IPS-18a (cell line): ENCODE measurements at regions not wholly inside any gene's neighbourhood (a gene's known extent, or its start where the extent isn't known, plus 50 kb on each side); places are given as distances from the start of the nearest gene placed in this dataset.

Experiments used
- H3K27ac ChIP-seq: one replicate; pipeline ENCODE4 v1.5.1; 2013; ENCODE audit warnings: low read length
- H3K27me3 ChIP-seq: one replicate; pipeline ENCODE4 v1.6.1; 2013; ENCODE audit warnings: mild to moderate bottlenecking, low read length; ENCODE audit not compliant: control insufficient read depth, insufficient read depth
- H3K36me3 ChIP-seq: one replicate; pipeline ENCODE4 v1.6.1; 2013; ENCODE audit warnings: low read depth, low read length; ENCODE audit not compliant: control insufficient read depth
- H3K4me1 ChIP-seq: one replicate; pipeline ENCODE4 v1.6.1; 2013; ENCODE audit warnings: low read depth, low read length; ENCODE audit not compliant: control insufficient read depth
- H3K4me3 ChIP-seq: one replicate; pipeline ENCODE4 v1.5.1; 2013; ENCODE audit warnings: low read length
- H3K9ac ChIP-seq: one replicate; pipeline ENCODE4 v1.6.1; 2013; ENCODE audit warnings: mild to moderate bottlenecking, low read length, moderate library complexity
- H3K9me3 ChIP-seq: one replicate; pipeline ENCODE4 v1.6.1; 2013; ENCODE audit warnings: low read depth, low read length; ENCODE audit not compliant: control insufficient read depth

- Histone ChIP-seq H3K27ac (no peak overlapping the region), H3K4me3 (no peak overlapping the region), H3K9me3 (no peaks in the 10 kb centered on the region), H3K9ac (no peak overlapping the region), H3K36me3 (no peaks in the 10 kb centered on the region), H3K27me3 (no peaks in the 10 kb centered on the region), H3K4me1 (no peaks in the 10 kb centered on the region)
These were observed 993.1 kb upstream of the CNTN5 start for GRCh38 chr11:98027652-98028051.

- H3K9me3 ChIP-seq: no peaks in the 10 kb centered on the region
- H3K36me3 ChIP-seq: no peaks in the 10 kb centered on the region
- no peak overlapping the region for H3K27ac ChIP-seq
- no peaks in the 10 kb centered on the region for H3K27me3 ChIP-seq
- H3K4me1 ChIP-seq: no peaks in the 10 kb centered on the region
- H3K9ac ChIP-seq: no peak overlapping the region
- H3K4me3 ChIP-seq: no peak overlapping the region
These were observed 990.9 kb upstream of the CNTN5 start for GRCh38 chr11:98029832-98030231.

GRCh38 chr11:98036810-98037209 lies 983.9 kb upstream of the CNTN5 start:
- H3K27ac ChIP-seq: no peak overlapping the region
- H3K9ac ChIP-seq: no peak overlapping the region
- no peaks in the 10 kb centered on the region for H3K36me3 ChIP-seq
- H3K4me3 ChIP-seq: no peak overlapping the region
- no peaks in the 10 kb centered on the region for H3K27me3 ChIP-seq
- no peaks in the 10 kb centered on the region for H3K4me1 ChIP-seq
- H3K9me3 ChIP-seq: no peaks in the 10 kb centered on the region

GRCh38 chr11:98040061-98040808 lies 980.5 kb upstream of the CNTN5 start:
- Histone ChIP-seq H3K36me3 (no peaks in the 10 kb centered on the region), H3K4me1 (no peaks in the 10 kb centered on the region), H3K4me3 (no peak overlapping the region), H3K27me3 (no peaks in the 10 kb centered on the region), H3K27ac (no peak overlapping the region), H3K9ac (no peak overlapping the region), H3K9me3 (no peaks in the 10 kb centered on the region)

- H3K27ac ChIP-seq: no peak overlapping the region
- no peak overlapping the region for H3K4me3 ChIP-seq
- no peaks in the 10 kb centered on the region for H3K4me1 ChIP-seq
- H3K27me3 ChIP-seq: no peaks in the 10 kb centered on the region
- no peaks in the 10 kb centered on the region for H3K9me3 ChIP-seq
- H3K36me3 ChIP-seq: no peaks in the 10 kb centered on the region
- no peak overlapping the region for H3K9ac ChIP-seq
These were observed 973.1 kb upstream of the CNTN5 start for GRCh38 chr11:98047647-98048046.

GRCh38 chr11:98053851-98054250 lies 966.9 kb upstream of the CNTN5 start:
- no peaks in the 10 kb centered on the region for H3K4me1 ChIP-seq
- no peak overlapping the region for H3K27ac ChIP-seq
- H3K36me3 ChIP-seq: no peaks in the 10 kb centered on the region
- H3K9me3 ChIP-seq: no peaks in the 10 kb centered on the region
- H3K27me3 ChIP-seq: no peaks in the 10 kb centered on the region
- no peak overlapping the region for H3K9ac ChIP-seq
- no peak overlapping the region for H3K4me3 ChIP-seq

GRCh38 chr11:98056945-98057344 lies 963.8 kb upstream of the CNTN5 start:
- H3K9ac ChIP-seq: no peak overlapping the region
- no peak overlapping the region for H3K4me3 ChIP-seq
- H3K36me3 ChIP-seq: no peaks in the 10 kb centered on the region
- H3K9me3 ChIP-seq: no peaks in the 10 kb centered on the region
- H3K27me3 ChIP-seq: no peaks in the 10 kb centered on the region
- H3K27ac ChIP-seq: no peak overlapping the region
- no peaks in the 10 kb centered on the region for H3K4me1 ChIP-seq

- Histone ChIP-seq H3K9ac (no peak overlapping the region), H3K27me3 (no peaks in the 10 kb centered on the region), H3K36me3 (no peaks in the 10 kb centered on the region), H3K27ac (no peak overlapping the region), H3K9me3 (no peaks in the 10 kb centered on the region), H3K4me1 (no peaks in the 10 kb centered on the region), H3K4me3 (no peak overlapping the region)
These were observed 961.3 kb upstream of the CNTN5 start for GRCh38 chr11:98059488-98059887.

GRCh38 chr11:98060759-98061158 lies 960.0 kb upstream of the CNTN5 start:
- no peaks in the 10 kb centered on the region for H3K4me1 ChIP-seq
- no peaks in the 10 kb centered on the region for H3K36me3 ChIP-seq
- H3K9me3 ChIP-seq: no peaks in the 10 kb centered on the region
- no peak overlapping the region for H3K9ac ChIP-seq
- no peak overlapping the region for H3K4me3 ChIP-seq
- H3K27ac ChIP-seq: no peak overlapping the region
- H3K27me3 ChIP-seq: no peaks in the 10 kb centered on the region

- no peaks in the 10 kb centered on the region for H3K9me3 ChIP-seq
- no peak overlapping the region for H3K9ac ChIP-seq
- H3K27me3 ChIP-seq: no peaks in the 10 kb centered on the region
- no peak overlapping the region for H3K4me3 ChIP-seq
- no peaks in the 10 kb centered on the region for H3K4me1 ChIP-seq
- H3K27ac ChIP-seq: no peak overlapping the region
- no peaks in the 10 kb centered on the region for H3K36me3 ChIP-seq
These were observed 958.9 kb upstream of the CNTN5 start for GRCh38 chr11:98061858-98062257.

- Histone ChIP-seq H3K27ac (no peak overlapping the region), H3K9me3 (no peaks in the 10 kb centered on the region), H3K36me3 (no peaks in the 10 kb centered on the region), H3K9ac (no peak overlapping the region), H3K27me3 (no peaks in the 10 kb centered on the region), H3K4me1 (no peaks in the 10 kb centered on the region), H3K4me3 (no peak overlapping the region)
These were observed 958.0 kb upstream of the CNTN5 start for GRCh38 chr11:98062714-98063113.

GRCh38 chr11:98068251-98068650 lies 952.5 kb upstream of the CNTN5 start:
- no peak overlapping the region for H3K4me3 ChIP-seq
- no peaks in the 10 kb centered on the region for H3K9me3 ChIP-seq
- H3K27ac ChIP-seq: no peak overlapping the region
- no peaks in the 10 kb centered on the region for H3K4me1 ChIP-seq
- H3K27me3 ChIP-seq: no peaks in the 10 kb centered on the region
- H3K36me3 ChIP-seq: no peaks in the 10 kb centered on the region
- H3K9ac ChIP-seq: no peak overlapping the region
